EH (cell line): ENCODE measurements at regions not wholly inside any gene's neighbourhood (a gene's known extent, or its start where the extent isn't known, plus 50 kb on each side); places are given as distances from the start of the nearest gene placed in this dataset.

ENCODE experiments used
- DNase-seq: peaks from one replicate; pipeline ENCODE4 v3.0.0-alpha.2; 2015; ENCODE audit warnings: low read depth

GRCh38 chr3:184508938-184509337, 52.6 kb upstream of the EPHB3 start:
- DNase-seq, result no peak

GRCh38 chr3:184511741-184512140, 49.8 kb upstream of the EPHB3 start:
- DNase-seq, result no peak
